CD4-positive, alpha-beta memory T cell (primary cell): ENCODE measurements at regions not wholly inside any gene's neighbourhood (a gene's known extent, or its start where the extent isn't known, plus 50 kb on each side); places are given as distances from the start of the nearest gene placed in this dataset.

Experiments
- CTCF ChIA-PET: fragments of 350-600 bp; sonication (Branson Sonifier 250); formaldehyde crosslinking; loops from one replicate; lab custom pipeline; 2021; ENCODE audit warnings: inconsistent platforms; ENCODE audit not compliant: partially characterized antibody; lab: Charles Lee
- POLR2A ChIA-PET: fragments of 350-600 bp; sonication (Branson Sonifier 250); formaldehyde crosslinking; loops from one replicate; lab custom pipeline; 2021; ENCODE audit not compliant: partially characterized antibody; lab: Charles Lee
- DNase-seq, 5 donors: peaks; one replicate each; pipeline versions ENCODE4 v3.0.0 to v3.0.0-alpha.2; 2020 to 2022; ENCODE audit warnings: mixed read lengths in 1 of 5
- H3K27ac ChIP-seq: one replicate; pipeline ENCODE4 v1.7.0; 2013; ENCODE audit warnings: low read depth, low read length
- H3K27me3 ChIP-seq: 2 replicates; pipeline ENCODE4 v1.7.0; 2013; ENCODE audit warnings: mild to moderate bottlenecking, low read length, moderate library complexity; ENCODE audit not compliant: insufficient read depth
- H3K36me3 ChIP-seq: 2 replicates; pipeline ENCODE4 v1.7.0; 2013; ENCODE audit warnings: mild to moderate bottlenecking, low read length, moderate library complexity; ENCODE audit not compliant: insufficient read depth
- H3K4me1 ChIP-seq: 2 replicates; pipeline ENCODE4 v1.7.0; 2013; ENCODE audit warnings: mild to moderate bottlenecking, low read length, moderate library complexity; ENCODE audit not compliant: insufficient read depth
- H3K4me3 ChIP-seq, 2 donors: one replicate each; pipeline ENCODE4 v1.7.0; 2013; ENCODE audit warnings: low read length in 2 of 2, mild to moderate bottlenecking in 1 of 2
- H3K9me3 ChIP-seq, 2 donors: one replicate each; pipeline ENCODE4 v1.7.0; 2013; ENCODE audit warnings: low read length in 2 of 2, control low read depth in 1 of 2; ENCODE audit not compliant: control insufficient read depth in 1 of 2
- H3K27ac Mint-ChIP-seq, 7 donors: one replicate each; pipeline ENCODE4 v1.8.0; 2020 to 2021; ENCODE audit warnings: mixed read lengths in 7 of 7, mild to moderate bottlenecking in 6 of 7, inconsistent platforms in 3 of 7, moderate library complexity in 3 of 7
- H3K27me3 Mint-ChIP-seq, 2 donors: one replicate each; pipeline ENCODE4 v1.8.0; 2020 to 2021; ENCODE audit warnings: mixed read lengths in 2 of 2
- H3K36me3 Mint-ChIP-seq, 2 donors: one replicate each; pipeline ENCODE4 v1.8.0; 2020 to 2021; ENCODE audit warnings: mixed read lengths in 2 of 2, inconsistent platforms in 1 of 2, mild to moderate bottlenecking in 1 of 2
- H3K4me1 Mint-ChIP-seq, 4 donors: one replicate each; pipeline ENCODE4 v1.8.0; 2020 to 2021; ENCODE audit warnings: mixed read lengths in 4 of 4, mild to moderate bottlenecking in 1 of 4
- H3K4me3 Mint-ChIP-seq, 8 donors: one replicate each; pipeline ENCODE4 v1.8.0; 2020 to 2021; ENCODE audit warnings: mixed read lengths in 8 of 8, mild to moderate bottlenecking in 7 of 8, moderate library complexity in 6 of 8, inconsistent platforms in 3 of 8
- H3K9me3 Mint-ChIP-seq, 8 donors: one replicate each; pipeline ENCODE4 v1.8.0; 2020 to 2021; ENCODE audit warnings: mixed read lengths in 8 of 8, mild to moderate bottlenecking in 5 of 8, inconsistent platforms in 3 of 8, moderate library complexity in 1 of 8
- intact Hi-C: fragments of 100-400 bp; cut with micrococcal nuclease; formaldehyde crosslinking; loops from one replicate; pipeline ENCODE4 v1.15.1; 2023

DNA sequence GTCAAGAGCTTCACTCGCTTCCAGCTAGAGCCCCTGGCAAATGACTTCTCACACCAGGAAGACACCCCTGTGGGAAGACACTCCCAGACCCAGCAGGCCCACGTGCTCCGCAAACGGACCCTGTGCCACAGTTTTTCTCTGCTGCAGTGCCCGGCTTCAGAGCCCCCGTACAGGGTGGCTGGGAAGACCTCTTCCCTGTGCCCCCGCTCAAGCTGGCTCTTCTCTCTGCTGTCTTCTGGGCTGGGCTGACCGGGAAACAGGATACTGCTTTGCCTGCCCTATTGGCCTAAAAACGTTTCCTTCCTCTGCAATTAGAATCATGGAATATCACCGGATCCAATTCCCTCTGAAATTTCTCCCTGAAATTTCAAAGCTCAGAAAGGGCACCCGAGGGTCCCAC lies 63.7 kb upstream of the CRHR1 start:
- no peaks in the 10 kb centered on the region for H3K4me1 ChIP-seq
- ChIA-PET CTCF (no interaction called here), POLR2A (no interaction called here)
- H3K27me3 ChIP-seq: no peaks in the 10 kb centered on the region
- no peak overlapping the region for H3K4me3 ChIP-seq
- Mint-ChIP-seq H3K36me3 (no peaks in the 10 kb centered on the region), H3K4me3 (no peak overlapping the region), H3K4me1 (no peaks in the 10 kb centered on the region), H3K27ac (no peak overlapping the region), H3K27me3 (peaks cover 20 to 27% of the 10 kb centered on the region in 2 donors), H3K9me3 (peaks cover 2 to 18% (median 11%) of the 10 kb centered on the region in 8 donors)
- H3K27ac ChIP-seq: no peak overlapping the region
- DNase-seq: no peak
- no peaks in the 10 kb centered on the region for H3K36me3 ChIP-seq
- intact Hi-C loops: no loop called here
- no peaks in the 10 kb centered on the region for H3K9me3 ChIP-seq

DNA sequence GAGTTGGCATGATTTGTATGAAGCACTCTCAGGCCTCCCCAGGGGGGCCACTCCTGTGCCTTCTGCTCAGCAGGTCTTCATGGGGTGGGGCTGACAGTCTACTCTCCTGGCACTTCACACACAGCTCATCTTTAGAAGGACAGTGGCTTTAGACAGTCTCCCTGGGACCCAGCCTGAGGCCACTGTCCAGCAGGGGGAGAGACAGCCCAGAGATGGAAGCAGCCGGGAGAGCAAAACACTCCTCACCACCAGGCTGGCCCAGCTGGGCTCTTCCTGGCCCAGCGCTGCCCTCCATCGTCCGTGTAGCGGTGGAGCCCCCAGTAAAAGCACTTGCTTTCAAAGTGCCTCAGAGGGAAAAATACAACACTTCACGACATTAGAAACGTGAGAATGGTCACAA lies 62.0 kb upstream of the CRHR1 start:
- no peaks in the 10 kb centered on the region for H3K9me3 ChIP-seq
- ChIA-PET CTCF (no interaction called here), POLR2A (no interaction called here)
- H3K27ac Mint-ChIP-seq: no peak overlapping the region
- H3K4me3 Mint-ChIP-seq: no peak overlapping the region
- H3K27me3 ChIP-seq: peaks cover 4% of the 10 kb centered on the region
- H3K27me3 Mint-ChIP-seq: peaks cover 30 to 36% of the 10 kb centered on the region in 2 donors
- peaks cover 2 to 23% (median 14%) of the 10 kb centered on the region in 8 donors for H3K9me3 Mint-ChIP-seq
- no peaks in the 10 kb centered on the region for H3K4me1 ChIP-seq
- H3K27ac ChIP-seq: no peak overlapping the region
- no peak overlapping the region for H3K4me3 ChIP-seq
- H3K4me1 Mint-ChIP-seq: no peaks in the 10 kb centered on the region
- H3K36me3 ChIP-seq: no peaks in the 10 kb centered on the region
- no peaks in the 10 kb centered on the region for H3K36me3 Mint-ChIP-seq
- DNase-seq: no peak
- intact Hi-C loops: no loop called here

DNA sequence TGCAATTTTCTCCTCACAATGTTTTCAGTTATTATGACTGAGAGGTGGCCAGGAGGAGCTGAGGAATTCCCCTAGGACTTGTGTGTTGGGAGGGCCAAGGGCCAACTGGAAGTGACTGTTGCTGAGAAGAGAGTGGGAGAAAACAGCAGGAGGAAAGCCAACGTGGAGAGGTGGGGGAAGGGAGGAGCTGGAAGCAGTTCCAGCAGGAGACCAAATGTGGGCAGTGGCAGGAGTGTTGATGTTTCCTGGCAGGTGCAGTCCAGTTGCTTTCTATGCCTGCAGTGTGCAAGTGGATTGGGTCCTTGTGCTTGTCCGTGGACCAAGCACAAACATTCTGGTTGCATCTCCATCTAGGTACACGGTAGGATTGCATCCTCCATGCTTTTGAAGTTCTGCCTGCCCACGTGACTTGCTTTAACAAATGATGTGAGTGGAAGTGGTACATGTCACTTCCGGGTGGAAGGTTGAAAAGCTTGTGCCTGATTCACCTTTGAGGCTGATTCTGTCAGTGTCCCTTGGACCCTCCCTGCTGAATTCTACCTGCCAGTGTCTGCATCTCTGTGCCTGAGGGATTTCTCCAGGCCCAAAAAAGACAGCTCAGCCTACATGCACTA lies 54.7 kb upstream of the CRHR1 start:
- intact Hi-C loops: no loop called here
- Mint-ChIP-seq H3K27ac (peak overlapping the region in 1 of 7 donors; percentile 8), H3K4me1 (no peaks in the 10 kb centered on the region), H3K36me3 (peaks cover 0 to 8% of the 10 kb centered on the region in 2 donors), H3K4me3 (no peak overlapping the region), H3K27me3 (peaks cover 33 to 46% of the 10 kb centered on the region in 2 donors), H3K9me3 (peaks cover 6 to 50% (median 25%) of the 10 kb centered on the region in 8 donors)
- H3K9me3 ChIP-seq: peaks cover 0 to 7% of the 10 kb centered on the region in 2 donors
- H3K4me3 ChIP-seq: no peak overlapping the region
- no peak overlapping the region for H3K27ac ChIP-seq
- peaks cover 4% of the 10 kb centered on the region for H3K27me3 ChIP-seq
- CTCF ChIA-PET: no interaction called here
- no peaks in the 10 kb centered on the region for H3K4me1 ChIP-seq
- no peaks in the 10 kb centered on the region for H3K36me3 ChIP-seq
- DNase-seq: no peak
- POLR2A ChIA-PET: no interaction called here

DNA sequence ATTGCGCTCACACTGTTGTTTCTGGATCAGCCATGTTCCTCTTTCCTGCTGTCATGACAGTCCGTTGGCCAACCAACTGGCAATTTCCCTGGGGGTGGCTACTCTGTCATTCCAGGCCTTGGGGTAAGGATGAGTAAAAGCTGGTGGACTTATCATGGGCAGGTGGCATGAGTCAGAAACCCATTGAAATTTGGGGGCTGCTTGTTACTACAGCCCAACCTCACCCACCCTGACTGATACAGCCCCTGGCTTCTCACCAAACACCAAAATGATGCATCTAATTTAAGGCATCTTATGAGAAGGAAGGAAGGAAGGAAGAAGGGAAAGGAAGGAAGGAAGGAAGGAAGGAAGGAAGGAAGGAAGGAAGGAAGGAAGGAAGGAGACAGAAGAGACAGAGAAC lies 53.9 kb upstream of the CRHR1 start:
- no peaks in the 10 kb centered on the region for H3K36me3 ChIP-seq
- no peaks in the 10 kb centered on the region for H3K4me1 Mint-ChIP-seq
- H3K36me3 Mint-ChIP-seq: peaks cover 0 to 8% of the 10 kb centered on the region in 2 donors
- H3K27me3 ChIP-seq: peaks cover 4% of the 10 kb centered on the region
- H3K9me3 ChIP-seq: peaks cover 0 to 7% of the 10 kb centered on the region in 2 donors
- CTCF ChIA-PET: no interaction called here
- H3K27ac Mint-ChIP-seq: peak overlapping the region in 1 of 7 donors; percentile 8
- no peaks in the 10 kb centered on the region for H3K4me1 ChIP-seq
- H3K9me3 Mint-ChIP-seq: peaks cover 6 to 46% (median 21%) of the 10 kb centered on the region in 8 donors
- intact Hi-C loops: no loop called here
- peaks cover 31 to 43% of the 10 kb centered on the region in 2 donors for H3K27me3 Mint-ChIP-seq
- H3K4me3 ChIP-seq: no peak overlapping the region
- no peak overlapping the region for H3K4me3 Mint-ChIP-seq
- no peak overlapping the region for H3K27ac ChIP-seq
- no peak for DNase-seq
- POLR2A ChIA-PET: no interaction called here

DNA sequence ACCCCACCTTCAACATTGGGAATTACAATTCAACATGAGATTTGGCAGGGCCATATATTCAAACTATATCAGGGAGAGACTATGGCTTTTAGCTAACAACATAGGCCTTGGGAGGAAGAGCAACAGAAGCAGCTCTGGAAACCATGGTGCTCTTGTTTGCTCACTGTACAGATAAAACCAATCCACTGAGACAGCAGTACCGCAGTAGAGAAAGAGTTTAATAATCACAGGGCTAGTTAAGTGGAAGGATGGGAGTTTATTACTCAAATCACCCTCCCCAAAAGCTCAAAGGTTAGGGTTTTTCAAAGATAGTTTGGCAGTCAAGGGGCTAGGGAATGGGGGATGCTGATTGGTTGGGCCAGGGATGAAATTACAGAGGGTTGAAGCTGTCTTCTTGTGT lies 52.7 kb upstream of the CRHR1 start:
- H3K4me3 ChIP-seq: no peak overlapping the region
- DNase-seq: no peak
- no peaks in the 10 kb centered on the region for H3K36me3 ChIP-seq
- ChIA-PET CTCF (no interaction called here), POLR2A (no interaction called here)
- peaks cover 0 to 8% of the 10 kb centered on the region in 2 donors for H3K36me3 Mint-ChIP-seq
- peaks cover 0 to 7% of the 10 kb centered on the region in 2 donors for H3K9me3 ChIP-seq
- H3K4me1 ChIP-seq: no peaks in the 10 kb centered on the region
- peaks cover 22 to 35% of the 10 kb centered on the region in 2 donors for H3K27me3 Mint-ChIP-seq
- peaks cover 6 to 40% (median 18%) of the 10 kb centered on the region in 8 donors for H3K9me3 Mint-ChIP-seq
- no peak overlapping the region for H3K4me3 Mint-ChIP-seq
- intact Hi-C loops: no loop called here
- no peak overlapping the region for H3K27ac Mint-ChIP-seq
- no peak overlapping the region for H3K27ac ChIP-seq
- no peaks in the 10 kb centered on the region for H3K4me1 Mint-ChIP-seq
- H3K27me3 ChIP-seq: no peaks in the 10 kb centered on the region

DNA sequence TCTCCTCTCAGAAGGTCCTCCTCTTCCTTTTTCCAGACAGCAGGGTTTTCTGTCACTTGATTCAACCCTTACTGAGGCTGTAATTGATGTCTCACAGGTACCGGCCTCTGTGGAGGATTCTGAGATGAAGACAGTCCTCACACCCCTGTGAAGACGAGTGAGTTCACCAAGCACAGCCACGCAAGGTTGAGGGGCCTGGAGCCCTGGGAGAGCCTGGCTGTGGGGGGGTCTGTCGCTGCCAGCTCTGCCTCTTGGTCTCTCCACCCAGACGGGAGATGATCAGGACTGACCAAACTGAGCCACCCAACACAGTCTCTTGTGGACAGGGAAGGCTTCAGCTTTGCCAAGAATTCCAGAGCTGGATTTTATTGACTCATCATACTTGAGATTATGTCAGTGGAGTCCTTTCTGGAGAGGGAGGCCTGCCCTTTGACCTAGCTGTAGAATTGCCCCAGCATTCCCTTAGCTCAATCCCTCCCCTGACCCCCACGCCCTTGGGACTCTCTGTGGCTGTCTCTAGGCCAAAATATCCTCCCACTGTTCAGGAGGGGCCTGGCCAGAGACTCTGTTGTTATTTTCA lies 51.1 kb upstream of the CRHR1 start:
- ChIA-PET POLR2A (no interaction called here), CTCF (no interaction called here)
- H3K4me1 Mint-ChIP-seq: no peaks in the 10 kb centered on the region
- Histone ChIP-seq H3K36me3 (no peaks in the 10 kb centered on the region), H3K4me3 (no peak overlapping the region), H3K27me3 (no peaks in the 10 kb centered on the region), H3K27ac (no peak overlapping the region), H3K9me3 (peaks cover 0 to 7% of the 10 kb centered on the region in 2 donors), H3K4me1 (no peaks in the 10 kb centered on the region)
- intact Hi-C loops: no loop called here
- no peak overlapping the region for H3K4me3 Mint-ChIP-seq
- no peak for DNase-seq
- H3K27ac Mint-ChIP-seq: no peak overlapping the region
- peaks cover 0 to 8% of the 10 kb centered on the region in 2 donors for H3K36me3 Mint-ChIP-seq
- H3K27me3 Mint-ChIP-seq: peaks cover 20 to 25% of the 10 kb centered on the region in 2 donors
- peaks cover 6 to 36% (median 17%) of the 10 kb centered on the region in 8 donors for H3K9me3 Mint-ChIP-seq

DNA sequence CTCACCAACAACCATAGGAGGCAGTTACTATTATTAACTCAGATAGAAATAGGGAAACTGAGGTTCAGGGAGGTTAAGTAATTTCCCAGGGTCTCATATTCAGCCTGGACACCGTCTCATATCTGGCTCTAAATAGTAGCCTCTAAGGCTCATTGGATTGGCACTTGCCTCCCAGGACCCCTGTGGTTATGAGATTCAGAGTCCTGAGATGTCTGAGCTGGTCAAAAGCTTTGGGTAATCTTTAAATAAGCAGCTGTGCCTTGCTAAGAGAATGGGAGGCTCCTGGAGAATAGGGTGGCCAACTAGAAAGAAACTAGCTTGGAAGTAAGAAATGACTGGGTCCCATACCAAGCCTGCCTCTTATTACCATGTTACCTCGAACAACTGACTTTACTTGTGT lies 50.3 kb upstream of the CRHR1 start:
- Histone ChIP-seq H3K27ac (no peak overlapping the region), H3K27me3 (no peaks in the 10 kb centered on the region), H3K36me3 (no peaks in the 10 kb centered on the region), H3K4me3 (no peak overlapping the region), H3K4me1 (no peaks in the 10 kb centered on the region), H3K9me3 (peaks cover 0 to 7% of the 10 kb centered on the region in 2 donors)
- peaks cover 0 to 8% of the 10 kb centered on the region in 2 donors for H3K36me3 Mint-ChIP-seq
- no peak overlapping the region for H3K4me3 Mint-ChIP-seq
- CTCF ChIA-PET: no interaction called here
- POLR2A ChIA-PET: no interaction called here
- no peak overlapping the region for H3K27ac Mint-ChIP-seq
- intact Hi-C loops: no loop called here
- peaks cover 6 to 31% (median 17%) of the 10 kb centered on the region in 8 donors for H3K9me3 Mint-ChIP-seq
- no peak for DNase-seq
- peaks cover 13 to 19% of the 10 kb centered on the region in 2 donors for H3K27me3 Mint-ChIP-seq
- H3K4me1 Mint-ChIP-seq: no peaks in the 10 kb centered on the region
